Esophagus muscularis mucosa (tissue), 4 donors: ENCODE measurements at regions not wholly inside any gene's neighbourhood (a gene's known extent, or its start where the extent isn't known, plus 50 kb on each side); places are given as distances from the start of the nearest gene placed in this dataset.

Source experiments
- EP300 ChIP-seq: sonication (generic); formaldehyde crosslinking; IDR thresholded peaks from one replicate; pipeline ENCODE4 v1.6.1; 2017; ENCODE audit warnings: antibody characterized with exemption
- POLR2A ChIP-seq: fragments of 450-650 bp; IDR thresholded peaks from one replicate; pipeline ENCODE4 v1.6.1; 2017; ENCODE audit warnings: antibody characterized with exemption, moderate library complexity, mild to moderate bottlenecking, low read depth
- POLR2AphosphoS5 ChIP-seq, 2 donors: sonication (generic); formaldehyde crosslinking; IDR thresholded peaks; one replicate each; pipeline ENCODE4 v1.6.1; 2017; ENCODE audit warnings: antibody characterized with exemption in 2 of 2
- TF ChIP-seq, protein P1 (sequence below), 3 experiments: fragments of 200-600 bp in 2 of 3; fragments of 450-650 bp in 1 of 3; sonication (generic) in 2 of 3; IDR thresholded peaks; one replicate each; pipeline ENCODE4 v1.5.1; 2017 to 2019; ENCODE audit warnings: antibody characterized with exemption in 3 of 3, mild to moderate bottlenecking in 2 of 3, moderate library complexity in 1 of 3

GRCh38 chr9:71515626-71516025 is 252.7 kb downstream of the CEMIP2 start:
- TF ChIP-seq, protein P1, sequence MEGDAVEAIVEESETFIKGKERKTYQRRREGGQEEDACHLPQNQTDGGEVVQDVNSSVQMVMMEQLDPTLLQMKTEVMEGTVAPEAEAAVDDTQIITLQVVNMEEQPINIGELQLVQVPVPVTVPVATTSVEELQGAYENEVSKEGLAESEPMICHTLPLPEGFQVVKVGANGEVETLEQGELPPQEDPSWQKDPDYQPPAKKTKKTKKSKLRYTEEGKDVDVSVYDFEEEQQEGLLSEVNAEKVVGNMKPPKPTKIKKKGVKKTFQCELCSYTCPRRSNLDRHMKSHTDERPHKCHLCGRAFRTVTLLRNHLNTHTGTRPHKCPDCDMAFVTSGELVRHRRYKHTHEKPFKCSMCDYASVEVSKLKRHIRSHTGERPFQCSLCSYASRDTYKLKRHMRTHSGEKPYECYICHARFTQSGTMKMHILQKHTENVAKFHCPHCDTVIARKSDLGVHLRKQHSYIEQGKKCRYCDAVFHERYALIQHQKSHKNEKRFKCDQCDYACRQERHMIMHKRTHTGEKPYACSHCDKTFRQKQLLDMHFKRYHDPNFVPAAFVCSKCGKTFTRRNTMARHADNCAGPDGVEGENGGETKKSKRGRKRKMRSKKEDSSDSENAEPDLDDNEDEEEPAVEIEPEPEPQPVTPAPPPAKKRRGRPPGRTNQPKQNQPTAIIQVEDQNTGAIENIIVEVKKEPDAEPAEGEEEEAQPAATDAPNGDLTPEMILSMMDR (IDR thresholded peaks at IDR 0.05), result no peak
- TF ChIP-seq POLR2A, result no peak
- TF ChIP-seq EP300, result no peak
- TF ChIP-seq POLR2AphosphoS5 (IDR thresholded peaks at IDR 0.05), result no peak
